BJ (cell line): ENCODE measurements at regions not wholly inside any gene's neighbourhood (a gene's known extent, or its start where the extent isn't known, plus 50 kb on each side); places are given as distances from the start of the nearest gene placed in this dataset.
A peak's percentile ranks its signal among the peaks of the same experiment; 100 is the strongest.

Experiments used
- CTCF ChIA-PET: fragments of 350-600 bp; formaldehyde crosslinking; extraction: SDS; loops from one replicate; lab custom pipeline; 2021; ENCODE audit warnings: antibody characterized with exemption, inconsistent platforms; lab: Yijun Ruan, JAX
- POLR2A ChIA-PET: fragments of 300-600 bp; sonication (Branson Sonifier 250); formaldehyde crosslinking; extraction: SDS; loops from one replicate; lab custom pipeline; 2021; ENCODE audit warnings: antibody characterized with exemption; lab: Charles Lee
- DNase-seq: peaks from one replicate; pipeline ENCODE4 v3.0.0-alpha.2; 2011; ENCODE audit warnings: low read depth
- H3K27me3 ChIP-seq: 2 replicates; pipeline ENCODE4 v1.6.0; 2011; ENCODE audit warnings: low read length; ENCODE audit not compliant: control insufficient read depth, insufficient read depth
- H3K36me3 ChIP-seq: 2 replicates; pipeline ENCODE4 v1.5.1; 2011; ENCODE audit warnings: low read length; ENCODE audit not compliant: control insufficient read depth, insufficient read depth
- H3K4me3 ChIP-seq: 2 replicates; pipeline ENCODE4 v1.5.1; 2011; ENCODE audit warnings: low read depth, mild to moderate bottlenecking, control low read depth, low read length
- TF ChIP-seq, protein P1 (sequence below): IDR thresholded peaks from 2 replicates; pipeline ENCODE4 v1.5.1; 2011; ENCODE audit warnings: low read depth, mild to moderate bottlenecking, control low read depth, inconsistent platforms, low read length, moderate library complexity; ENCODE audit not compliant: insufficient read depth

GRCh38 chr14:65824285-65824977 lies 411.9 kb downstream of the FUT8 start:
- H3K4me3 ChIP-seq: no peak overlapping the region
- TF ChIP-seq, protein P1, sequence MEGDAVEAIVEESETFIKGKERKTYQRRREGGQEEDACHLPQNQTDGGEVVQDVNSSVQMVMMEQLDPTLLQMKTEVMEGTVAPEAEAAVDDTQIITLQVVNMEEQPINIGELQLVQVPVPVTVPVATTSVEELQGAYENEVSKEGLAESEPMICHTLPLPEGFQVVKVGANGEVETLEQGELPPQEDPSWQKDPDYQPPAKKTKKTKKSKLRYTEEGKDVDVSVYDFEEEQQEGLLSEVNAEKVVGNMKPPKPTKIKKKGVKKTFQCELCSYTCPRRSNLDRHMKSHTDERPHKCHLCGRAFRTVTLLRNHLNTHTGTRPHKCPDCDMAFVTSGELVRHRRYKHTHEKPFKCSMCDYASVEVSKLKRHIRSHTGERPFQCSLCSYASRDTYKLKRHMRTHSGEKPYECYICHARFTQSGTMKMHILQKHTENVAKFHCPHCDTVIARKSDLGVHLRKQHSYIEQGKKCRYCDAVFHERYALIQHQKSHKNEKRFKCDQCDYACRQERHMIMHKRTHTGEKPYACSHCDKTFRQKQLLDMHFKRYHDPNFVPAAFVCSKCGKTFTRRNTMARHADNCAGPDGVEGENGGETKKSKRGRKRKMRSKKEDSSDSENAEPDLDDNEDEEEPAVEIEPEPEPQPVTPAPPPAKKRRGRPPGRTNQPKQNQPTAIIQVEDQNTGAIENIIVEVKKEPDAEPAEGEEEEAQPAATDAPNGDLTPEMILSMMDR: peak; percentile 92
- ChIA-PET POLR2A (interaction anchor here (0.6 to 1.0 kb wide), 2 partner anchors 409 to 577 kb away, joined by 3 to 5 read pairs; no protein-coding TSS in a partner anchor), CTCF (interaction anchor here (0.5 to 5.0 kb wide), 36 partner anchors 8 to 666 kb away, joined by 3 to 91 read pairs (median 4); partner anchors contain the start of gene FUT8)
- peak; percentile 7 for DNase-seq
- no peaks in the 10 kb centered on the region for H3K36me3 ChIP-seq
- H3K27me3 ChIP-seq: peaks cover 12% of the 10 kb centered on the region; the same call in 1 of the 2 replicates

DNA sequence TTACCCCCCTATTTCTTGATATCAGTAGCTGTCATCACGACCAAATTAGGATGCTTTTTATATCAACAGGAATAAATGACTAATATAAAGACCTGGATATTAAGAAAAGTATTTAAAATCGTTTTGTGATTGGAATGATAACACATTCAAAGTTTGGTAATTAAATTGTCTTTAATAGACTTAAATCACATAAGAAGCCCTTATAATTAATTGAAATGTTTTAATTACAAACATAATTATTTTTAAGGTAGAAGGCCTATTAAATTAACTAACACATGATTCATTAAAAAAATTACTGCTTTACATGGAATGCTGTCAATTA lies 412.4 kb downstream of the FUT8 start:
- Histone ChIP-seq H3K27me3 (peaks cover 13% of the 10 kb centered on the region; the same call in 1 of the 2 replicates), H3K4me3 (no peak overlapping the region), H3K36me3 (no peaks in the 10 kb centered on the region)
- ChIA-PET CTCF (interaction anchor here (0.6 to 5.0 kb wide), 34 partner anchors 8 to 667 kb away, joined by 3 to 91 read pairs (median 4); partner anchors contain the start of gene FUT8), POLR2A (interaction anchor here (1.0 kb wide), 1 partner anchor 410 kb away, joined by 5 read pairs; no protein-coding TSS in a partner anchor)
- TF ChIP-seq, protein P1: no peak
- no peak for DNase-seq

GRCh38 chr14:65826946-65827345 lies 414.4 kb downstream of the FUT8 start:
- ChIA-PET CTCF (interaction anchor here (0.6 to 5.0 kb wide), 3 partner anchors 7 to 413 kb away, joined by 3 to 91 read pairs (median 12); partner anchors contain the start of gene FUT8), POLR2A (no interaction called here)
- Histone ChIP-seq H3K4me3 (no peak overlapping the region), H3K27me3 (peaks cover 13% of the 10 kb centered on the region; the same call in 1 of the 2 replicates), H3K36me3 (no peaks in the 10 kb centered on the region)
- TF ChIP-seq, protein P1: no peak
- no peak for DNase-seq

- Histone ChIP-seq H3K4me3 (no peak overlapping the region), H3K27me3 (peaks cover 13% of the 10 kb centered on the region; the same call in 1 of the 2 replicates), H3K36me3 (no peaks in the 10 kb centered on the region)
- POLR2A ChIA-PET: no interaction called here
- no peak for DNase-seq
- CTCF ChIA-PET: interaction anchor here (0.9 to 5.0 kb wide), 4 partner anchors 132 to 664 kb away, joined by 3 to 91 read pairs (median 8); partner anchors contain the start of gene FUT8
- TF ChIP-seq, protein P1: no peak
These were observed 415.0 kb downstream of the FUT8 start for GRCh38 chr14:65827520-65827919.

GRCh38 chr14:65828396-65828795 lies 415.9 kb downstream of the FUT8 start:
- Histone ChIP-seq H3K27me3 (peaks cover 13% of the 10 kb centered on the region; the same call in 1 of the 2 replicates), H3K36me3 (no peaks in the 10 kb centered on the region), H3K4me3 (no peak overlapping the region)
- no peak for DNase-seq
- POLR2A ChIA-PET: no interaction called here
- TF ChIP-seq, protein P1: no peak
- CTCF ChIA-PET: interaction anchor here (0.9 to 2.1 kb wide), 5 partner anchors 14 to 665 kb away, joined by 3 to 12 read pairs (median 3); no protein-coding TSS in a partner anchor
